HEK293 (cell line): ENCODE measurements at regions not wholly inside any gene's neighbourhood (a gene's known extent, or its start where the extent isn't known, plus 50 kb on each side); places are given as distances from the start of the nearest gene placed in this dataset.

Source experiments
- RBAK ChIP-seq: fragments of 450-650 bp; formaldehyde crosslinking; IDR thresholded peaks from 2 replicates; pipeline ENCODE4 v1.5.1; 2016; ENCODE audit warnings: missing biosample characterization, missing genetic modification characterization
- ZBTB17 ChIP-seq: fragments of 450-650 bp; formaldehyde crosslinking; IDR thresholded peaks from 2 replicates; pipeline ENCODE4 v1.5.1; 2016; ENCODE audit warnings: missing biosample characterization, missing genetic modification characterization
- ZBTB48 ChIP-seq: fragments of 450-650 bp; formaldehyde crosslinking; IDR thresholded peaks from 2 replicates; pipeline ENCODE4 v1.5.1; 2016; ENCODE audit warnings: missing biosample characterization, missing genetic modification characterization
- ZBTB7A ChIP-seq: fragments of 450-650 bp; formaldehyde crosslinking; IDR thresholded peaks from 2 replicates; pipeline ENCODE4 v1.5.1; 2016; ENCODE audit warnings: low read depth, missing biosample characterization, missing genetic modification characterization
- ZNF670 ChIP-seq: fragments of 450-650 bp; formaldehyde crosslinking; IDR thresholded peaks from 2 replicates; pipeline ENCODE4 v1.5.1; 2016; ENCODE audit warnings: missing biosample characterization, missing genetic modification characterization, low read depth
- TF ChIP-seq, protein P1 (sequence below): fragments of 450-650 bp; formaldehyde crosslinking; IDR thresholded peaks from 2 replicates; pipeline ENCODE4 v1.5.1; 2016; ENCODE audit warnings: missing biosample characterization, missing genetic modification characterization

GRCh38 chr22:26095256-26095956 lies 73.9 kb upstream of the SEZ6L start:
- no peak for TF ChIP-seq ZBTB17 (tag by site-specific recombination)
- TF ChIP-seq ZNF670 (tag by site-specific recombination), result no peak
- TF ChIP-seq ZBTB7A, result no peak
- TF ChIP-seq ZBTB48, result no peak
- TF ChIP-seq, protein P1, sequence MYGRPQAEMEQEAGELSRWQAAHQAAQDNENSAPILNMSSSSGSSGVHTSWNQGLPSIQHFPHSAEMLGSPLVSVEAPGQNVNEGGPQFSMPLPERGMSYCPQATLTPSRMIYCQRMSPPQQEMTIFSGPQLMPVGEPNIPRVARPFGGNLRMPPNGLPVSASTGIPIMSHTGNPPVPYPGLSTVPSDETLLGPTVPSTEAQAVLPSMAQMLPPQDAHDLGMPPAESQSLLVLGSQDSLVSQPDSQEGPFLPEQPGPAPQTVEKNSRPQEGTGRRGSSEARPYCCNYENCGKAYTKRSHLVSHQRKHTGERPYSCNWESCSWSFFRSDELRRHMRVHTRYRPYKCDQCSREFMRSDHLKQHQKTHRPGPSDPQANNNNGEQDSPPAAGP (tag by site-specific recombination), result no peak
- no peak for TF ChIP-seq RBAK (tag by site-specific recombination)
